GM12878 (cell line): ENCODE measurements at regions not wholly inside any gene's neighbourhood (a gene's known extent, or its start where the extent isn't known, plus 50 kb on each side); places are given as distances from the start of the nearest gene placed in this dataset.
"Not testable (repeated sequence)": the region's sequence is repeated elsewhere in the genome, so short reads cannot be mapped to it uniquely, and the experiment has no call there.

Experiments
- ATAC-seq: fragments of 200-7000 bp; cut with Tn5 transposase; 3 replicates; pipeline ENCODE4 v1.9.1; 2020; ENCODE audit warnings: mild to moderate bottlenecking, moderate library complexity
- BruUV-seq: library from RNA; stranded (reverse); fragments of 400-500 nt; replicated peaks from 2 replicates; lab custom pipeline; 2021; lab: Mats Ljungman, UMichigan
- CTCF ChIA-PET: fragments of 300-600 bp; sonication (Branson Sonifier 250); formaldehyde crosslinking; extraction: SDS; loops from one replicate; lab custom pipeline; 2021; ENCODE audit warnings: inconsistent platforms; lab: Yijun Ruan, JAX
- POLR2A ChIA-PET: fragments of 350-600 bp; formaldehyde crosslinking; extraction: SDS; loops from one replicate; lab custom pipeline; 2021; ENCODE audit warnings: inconsistent platforms; lab: Charles Lee
- RAD21 ChIA-PET: fragments of 300-600 bp; sonication (Branson Sonifier 250); formaldehyde crosslinking; loops from one replicate; lab custom pipeline; 2023; ENCODE audit warnings: antibody characterized with exemption; ENCODE audit not compliant: unreplicated experiment; lab: Charles Lee
- SMC1A ChIA-PET: fragments of 300-600 bp; sonication (Branson Sonifier 250); formaldehyde crosslinking; loops from one replicate; lab custom pipeline; 2023; ENCODE audit not compliant: unreplicated experiment, uncharacterized antibody; lab: Charles Lee
- DNase-seq: peaks from one replicate; pipeline ENCODE4 v3.0.0-alpha.2; 2011; ENCODE audit warnings: low read depth, low spot score
- FAIRE-seq: peaks from 3 replicates; lab custom pipeline; 2011; peaks lifted over from hg19 to GRCh38; lab: Jason Lieb, UNC
- H2AFZ ChIP-seq: 2 replicates; pipeline ENCODE4 v1.6.0; 2011; ENCODE audit warnings: low read depth, low read length, control low read depth; ENCODE audit not compliant: control insufficient read depth
- H3K27ac ChIP-seq: 2 replicates; pipeline ENCODE4 v1.5.1; 2011; ENCODE audit warnings: control low read depth; ENCODE audit not compliant: control insufficient read depth, insufficient read depth
- H3K27me3 ChIP-seq, 2 experiments: replicated peaks in 1 of 2; 2 replicates each; pipeline versions ENCODE4 v1.6.0 to v1.6.1; 2011; ENCODE audit warnings: low read length in 1 of 2; ENCODE audit not compliant: control insufficient read depth in 2 of 2, insufficient read depth in 2 of 2
- H3K36me3 ChIP-seq, 2 experiments: 2 replicates each; pipeline ENCODE4 v1.5.1; 2011; ENCODE audit warnings: low read length in 1 of 2; ENCODE audit not compliant: control insufficient read depth in 2 of 2, insufficient read depth in 2 of 2
- H3K4me1 ChIP-seq: 2 replicates; pipeline ENCODE4 v1.6.1; 2011; ENCODE audit warnings: mild to moderate bottlenecking, low read length, moderate library complexity, mixed read lengths; ENCODE audit not compliant: control insufficient read depth, insufficient read depth
- H3K4me2 ChIP-seq: 2 replicates; pipeline ENCODE4 v1.6.0; 2011; ENCODE audit warnings: control low read depth; ENCODE audit not compliant: control insufficient read depth, insufficient read depth
- H3K4me3 ChIP-seq: fragments of 200-600 bp; sonication (generic); 2 replicates; pipeline ENCODE4 v1.5.1; 2016
- H3K79me2 ChIP-seq: 2 replicates; pipeline ENCODE4 v1.6.0; 2011; ENCODE audit warnings: low read length; ENCODE audit not compliant: control insufficient read depth, insufficient read depth
- H3K9ac ChIP-seq: 2 replicates; pipeline ENCODE4 v1.8.0; 2011; ENCODE audit warnings: low read length, control low read depth, mixed read lengths; ENCODE audit not compliant: control insufficient read depth, insufficient read depth
- H3K9me3 ChIP-seq: replicated peaks from 3 replicates; pipeline ENCODE4 v1.5.1; 2011; ENCODE audit warnings: mild to moderate bottlenecking, low read length; ENCODE audit not compliant: control insufficient read depth, insufficient read depth
- H4K20me1 ChIP-seq: 2 replicates; pipeline ENCODE4 v1.6.0; 2011; ENCODE audit not compliant: control insufficient read depth, insufficient read depth
- KLF5 ChIP-seq: fragments of 450-650 bp; IDR thresholded peaks from 2 replicates; pipeline ENCODE4 v1.6.1; 2014; ENCODE audit warnings: mild to moderate bottlenecking; ENCODE audit not compliant: partially characterized antibody
- RUNX3 ChIP-seq: IDR thresholded peaks from 2 replicates; pipeline ENCODE4 v1.6.1; 2012; ENCODE audit warnings: low read length, inconsistent platforms
- SREBF1 ChIP-seq: IDR thresholded peaks from 2 replicates; pipeline ENCODE4 v1.6.1; 2012; ENCODE audit warnings: mild to moderate bottlenecking, low read length
- WGBS: methylation state at CpG from one replicate; pipeline ENCODE4 v1.1.6; 2016; ENCODE audit warnings: low lambda C conversion rate; ENCODE audit not compliant: insufficient replicate concordance, insufficient coverage; ENCODE audit errors: missing lambda C conversion rate; 5-methylcytosine and 5-hydroxymethylcytosine counted together
- in situ Hi-C: fragments of 300-500 bp; cut with MboI; formaldehyde crosslinking; loops from 9 replicates; pipeline ENCODE4 v1.14.3; 2018; ENCODE audit warnings: mixed read lengths
- intact Hi-C: fragments of 100-400 bp; cut with micrococcal nuclease; formaldehyde crosslinking; loops from one replicate; pipeline ENCODE4 v1.14.2; 2022; ENCODE audit not compliant: unreplicated experiment

- no peak for DNase-seq
- no peaks in the 10 kb centered on the region for H3K79me2 ChIP-seq
- POLR2A ChIA-PET, result no interaction called here
- in situ Hi-C loops (no loop called here), intact Hi-C loops (loop anchor here (5.0 kb wide), 1 partner anchor 34 kb away; no protein-coding TSS in a partner anchor)
- H3K27ac ChIP-seq, result no peak overlapping the region
- no TSS peak for BruUV-seq
- 20% methylated on average over 2 of the region's 2 CpGs for WGBS
- RAD21 ChIA-PET, result no interaction called here
- TF ChIP-seq SREBF1 (no peak), KLF5 (no peak), RUNX3 (no peak)
- H3K4me2 ChIP-seq, result no peak overlapping the region
- no peaks in the 10 kb centered on the region for H3K4me1 ChIP-seq
- no peak for ATAC-seq
- H3K27me3 ChIP-seq, result no peaks in the 10 kb centered on the region
- CTCF ChIA-PET, result no interaction called here
- H2AFZ ChIP-seq, result no peak overlapping the region
- H3K9me3 ChIP-seq, result no peaks in the 10 kb centered on the region; the same call in 2 of the 3 replicates
- no peak overlapping the region for H3K4me3 ChIP-seq
- no peaks in the 10 kb centered on the region for H3K36me3 ChIP-seq
- no peak for FAIRE-seq
- SMC1A ChIA-PET, result no interaction called here
- no peaks in the 10 kb centered on the region for H4K20me1 ChIP-seq
- H3K9ac ChIP-seq, result no peak overlapping the region
Measured at GRCh38 chr18:64372850-64373249, 224.0 kb upstream of the LINC00305 start.

- DNase-seq, SMC1A ChIA-PET, H3K9ac ChIP-seq, ATAC-seq, H3K4me3 ChIP-seq, H4K20me1 ChIP-seq, H3K27me3 ChIP-seq, in situ Hi-C loops, FAIRE-seq, H3K4me1 ChIP-seq, H3K79me2 ChIP-seq, RAD21 ChIA-PET, POLR2A ChIA-PET, H3K9me3 ChIP-seq, H2AFZ ChIP-seq, H3K4me2 ChIP-seq, BruUV-seq, H3K27ac ChIP-seq, H3K36me3 ChIP-seq: not testable (repeated sequence)
- CTCF ChIA-PET, result interaction anchor here (0.8 kb wide), 1 partner anchor 39 kb away, joined by 3 read pairs; no protein-coding TSS in a partner anchor
- WGBS, result 46% methylated on average over 6 of the region's 8 CpGs
- intact Hi-C loops, result loop anchor here (5.0 kb wide), 1 partner anchor 37 kb away; no protein-coding TSS in a partner anchor
Measured at GRCh38 chr18:64369830-64370440, 221.0 kb upstream of the LINC00305 start.
